H9 (cell line): ENCODE measurements at regions not wholly inside any gene's neighbourhood (a gene's known extent, or its start where the extent isn't known, plus 50 kb on each side); places are given as distances from the start of the nearest gene placed in this dataset.

Experiments used
- DNase-seq: peaks from one replicate; pipeline ENCODE4 v3.0.0-alpha.2; 2017
- H2AFZ ChIP-seq: one replicate; pipeline ENCODE4 v1.6.1; 2013; ENCODE audit warnings: mild to moderate bottlenecking, low read length, control low read depth, moderate library complexity
- H2AK5ac ChIP-seq: 2 replicates; pipeline ENCODE4 v1.6.1; 2013; ENCODE audit warnings: low read length, control low read depth, mixed read lengths; ENCODE audit not compliant: insufficient read length
- H2BK120ac ChIP-seq: one replicate; pipeline ENCODE4 v1.6.1; 2013; ENCODE audit warnings: low read depth, mild to moderate bottlenecking, low read length, control low read depth, inconsistent platforms; ENCODE audit not compliant: poor library complexity, severe bottlenecking
- H2BK12ac ChIP-seq: 2 replicates; pipeline ENCODE4 v1.6.1; 2013; ENCODE audit warnings: low read length, control low read depth, mixed read lengths, low read depth; ENCODE audit not compliant: insufficient read length
- H2BK15ac ChIP-seq: 2 replicates; pipeline ENCODE4 v1.6.1; 2013; ENCODE audit warnings: low read depth, low read length, control low read depth
- H2BK20ac ChIP-seq: one replicate; pipeline ENCODE4 v1.6.1; 2013; ENCODE audit warnings: low read depth, mild to moderate bottlenecking, low read length, control low read depth, inconsistent platforms; ENCODE audit not compliant: poor library complexity, severe bottlenecking
- H2BK5ac ChIP-seq: 2 replicates; pipeline ENCODE4 v1.6.1; 2013; ENCODE audit warnings: low read length, control low read depth, mixed read lengths; ENCODE audit not compliant: insufficient read length
- H3K14ac ChIP-seq: 2 replicates; pipeline ENCODE4 v1.6.1; 2013; ENCODE audit warnings: low read length, control low read depth; ENCODE audit not compliant: insufficient read depth
- H3K18ac ChIP-seq: 2 replicates; pipeline ENCODE4 v1.6.1; 2013; ENCODE audit warnings: low read depth, mild to moderate bottlenecking, mixed read lengths, low read length, control low read depth; ENCODE audit not compliant: insufficient read length
- H3K23ac ChIP-seq: 2 replicates; pipeline ENCODE4 v1.6.1; 2013; ENCODE audit warnings: low read length, control low read depth, mixed read lengths, low read depth; ENCODE audit not compliant: insufficient read length
- H3K23me2 ChIP-seq: 2 replicates; pipeline ENCODE4 v1.6.1; 2013; ENCODE audit warnings: low read depth, mild to moderate bottlenecking, mixed read lengths, low read length, control low read depth; ENCODE audit not compliant: insufficient read length, poor library complexity, severe bottlenecking
- H3K27ac ChIP-seq: 2 replicates; pipeline ENCODE4 v1.5.1; 2013; ENCODE audit warnings: low read length, control low read depth, mixed read lengths, low read depth; ENCODE audit not compliant: insufficient read length
- H3K27me3 ChIP-seq: 2 replicates; pipeline ENCODE4 v1.6.1; 2013; ENCODE audit warnings: low read length, control low read depth, inconsistent platforms; ENCODE audit not compliant: insufficient read depth
- H3K4ac ChIP-seq: 2 replicates; pipeline ENCODE4 v1.6.1; 2013; ENCODE audit warnings: low read depth, mild to moderate bottlenecking, control low read depth, inconsistent platforms, low read length, moderate library complexity
- H3K4me1 ChIP-seq: 2 replicates; pipeline ENCODE4 v1.6.1; 2013; ENCODE audit warnings: low read length, control low read depth, inconsistent platforms; ENCODE audit not compliant: insufficient read depth
- H3K4me2 ChIP-seq: 2 replicates; pipeline ENCODE4 v1.6.1; 2013; ENCODE audit warnings: low read length, control low read depth, mixed read lengths; ENCODE audit not compliant: insufficient read length, insufficient read depth
- H3K56ac ChIP-seq: 2 replicates; pipeline ENCODE4 v1.6.1; 2013; ENCODE audit warnings: low read depth, mild to moderate bottlenecking, mixed read lengths, low read length, control low read depth; ENCODE audit not compliant: insufficient read length
- H3K79me1 ChIP-seq: 2 replicates; pipeline ENCODE4 v1.6.1; 2013; ENCODE audit warnings: low read depth, mild to moderate bottlenecking, moderate library complexity, low read length, control low read depth, inconsistent platforms; ENCODE audit not compliant: insufficient read depth, poor library complexity, severe bottlenecking
- H3K79me2 ChIP-seq: 2 replicates; pipeline ENCODE4 v1.6.1; 2013; ENCODE audit warnings: low read length, control low read depth, inconsistent platforms; ENCODE audit not compliant: insufficient read depth
- H3K9ac ChIP-seq: 2 replicates; pipeline ENCODE4 v1.6.1; 2013; ENCODE audit warnings: low read length, control low read depth, mixed read lengths; ENCODE audit not compliant: insufficient read length; ENCODE audit errors: extremely low read depth
- H3K9me3 ChIP-seq: one replicate; pipeline ENCODE4 v1.6.1; 2013; ENCODE audit warnings: low read depth, low read length, inconsistent platforms; ENCODE audit not compliant: control insufficient read depth
- H3T11ph ChIP-seq: one replicate; pipeline ENCODE4 v1.6.1; 2013; ENCODE audit warnings: mild to moderate bottlenecking, low read length, control low read depth, inconsistent platforms
- H4K20me1 ChIP-seq: one replicate; pipeline ENCODE4 v1.6.1; 2013; ENCODE audit not compliant: control insufficient read depth, insufficient read length, insufficient read depth
- H4K5ac ChIP-seq: 2 replicates; pipeline ENCODE4 v1.6.1; 2013; ENCODE audit warnings: low read depth, mild to moderate bottlenecking, mixed read lengths, low read length, control low read depth; ENCODE audit not compliant: insufficient read length
- H4K8ac ChIP-seq: replicated peaks from 2 replicates; pipeline ENCODE4 v1.6.1; 2013; ENCODE audit warnings: low read length, control low read depth, mixed read lengths, low read depth; ENCODE audit not compliant: insufficient read length
- H4K91ac ChIP-seq: 2 replicates; pipeline ENCODE4 v1.6.1; 2013; ENCODE audit warnings: low read depth, mild to moderate bottlenecking, moderate library complexity, mixed read lengths, low read length, control low read depth; ENCODE audit not compliant: insufficient read length
- H3K27ac Mint-ChIP-seq, 3 experiments: 2 replicates in 2 of 3; 3 replicates in 1 of 3; pipeline ENCODE4 v1.8.0; 2020 to 2021; ENCODE audit warnings: mixed read lengths in 3 of 3, mild to moderate bottlenecking in 1 of 3, moderate library complexity in 1 of 3
- H3K27me3 Mint-ChIP-seq: 2 replicates; pipeline ENCODE4 v1.8.0; 2021; ENCODE audit warnings: low read depth, mild to moderate bottlenecking, moderate library complexity, mixed read lengths
- H3K36me3 Mint-ChIP-seq, 3 experiments: 2 replicates in 2 of 3; 3 replicates in 1 of 3; pipeline ENCODE4 v1.8.0; 2020 to 2021; ENCODE audit warnings: low read depth in 3 of 3, mixed read lengths in 3 of 3; ENCODE audit not compliant: insufficient read depth in 1 of 3
- H3K4me1 Mint-ChIP-seq, 2 experiments: 2 replicates each; pipeline ENCODE4 v1.8.0; 2020; ENCODE audit warnings: mixed read lengths in 2 of 2
- H3K4me3 Mint-ChIP-seq, 2 experiments: 2 replicates in 1 of 2; 3 replicates in 1 of 2; pipeline ENCODE4 v1.8.0; 2020 to 2021; ENCODE audit warnings: mild to moderate bottlenecking in 2 of 2, mixed read lengths in 2 of 2, moderate library complexity in 1 of 2
- H3K9me3 Mint-ChIP-seq, 2 experiments: 2 replicates in 1 of 2; 3 replicates in 1 of 2; pipeline ENCODE4 v1.8.0; 2020; ENCODE audit warnings: mild to moderate bottlenecking in 2 of 2, mixed read lengths in 2 of 2, moderate library complexity in 1 of 2
- CTCF ChIP-seq: fragments of 200-600 bp; sonication (generic); conservative IDR thresholded peaks from 3 replicates; pipeline ENCODE4 v1.8.0; 2021; ENCODE audit warnings: antibody characterized with exemption, mild to moderate bottlenecking
- WGBS: extraction: QIAGEN DNeasy Blood & Tissue Kit; methylation state at CpG from one replicate; pipeline ENCODE4 v1.1.7; 2013; ENCODE audit warnings: missing lambda C conversion rate, low lambda C conversion rate, mixed read lengths; ENCODE audit not compliant: insufficient read length; ENCODE audit errors: extremely low coverage; 5-methylcytosine and 5-hydroxymethylcytosine counted together

- Histone ChIP-seq H2BK5ac (no peak overlapping the region), H2BK120ac (no peak overlapping the region), H3K9ac (no peak overlapping the region), H3K56ac (no peak overlapping the region), H2BK12ac (no peak overlapping the region), H4K8ac (no peak overlapping the region), H4K5ac (no peak overlapping the region), H3K23ac (no peak overlapping the region), H3K18ac (no peak overlapping the region), H4K20me1 (no peaks in the 10 kb centered on the region), H4K91ac (no peak overlapping the region), H3K79me2 (no peaks in the 10 kb centered on the region), H2BK15ac (no peak overlapping the region), H3K14ac (no peak overlapping the region), H3K4ac (no peak overlapping the region), H2AK5ac (no peak overlapping the region), H3K23me2 (no peaks in the 10 kb centered on the region), H2BK20ac (no peak overlapping the region), H3K27ac (no peak overlapping the region), H3K4me1 (no peaks in the 10 kb centered on the region), H2AFZ (no peak overlapping the region), H3K27me3 (no peaks in the 10 kb centered on the region), H3K4me2 (no peak overlapping the region), H3K9me3 (no peaks in the 10 kb centered on the region), H3K79me1 (no peaks in the 10 kb centered on the region), H3T11ph (no peak overlapping the region)
- TF ChIP-seq CTCF = no peak
- H3K27ac Mint-ChIP-seq = no peak overlapping the region; a peak in 1 of 7 replicates
- DNase-seq = no peak
- H3K4me3 Mint-ChIP-seq = no peak overlapping the region
- no peaks in the 10 kb centered on the region for H3K9me3 Mint-ChIP-seq
- no peaks in the 10 kb centered on the region for H3K36me3 Mint-ChIP-seq
- no peaks in the 10 kb centered on the region; the same call in 1 of the 2 replicates for H3K27me3 Mint-ChIP-seq
- WGBS = no CpG with 5 or more reads among the region's 4 CpGs
- no peaks in the 10 kb centered on the region for H3K4me1 Mint-ChIP-seq
Observed at GRCh38 chr11:22558664-22559063, 67.0 kb downstream of the FANCF start.
